Large intestine (tissue), 3 donors: ENCODE measurements at regions not wholly inside any gene's neighbourhood (a gene's known extent, or its start where the extent isn't known, plus 50 kb on each side); places are given as distances from the start of the nearest gene placed in this dataset.

ENCODE experiments used
- DNase-seq, 2 donors: peaks; one replicate each; pipeline versions ENCODE4 v3.0.0 to v3.0.0-alpha.2; 2013
- H3K27ac ChIP-seq: one replicate; pipeline ENCODE4 v1.5.1; 2013; ENCODE audit warnings: low read length
- H3K27me3 ChIP-seq: 2 replicates; pipeline ENCODE4 v1.6.1; 2013; ENCODE audit warnings: low read length; ENCODE audit not compliant: control insufficient read depth, insufficient read depth
- H3K36me3 ChIP-seq: 2 replicates; pipeline ENCODE4 v1.6.1; 2013; ENCODE audit warnings: low read length; ENCODE audit not compliant: control insufficient read depth, insufficient read depth
- H3K4me1 ChIP-seq: one replicate; pipeline ENCODE4 v1.6.1; 2013; ENCODE audit warnings: low read length; ENCODE audit not compliant: control insufficient read depth, insufficient read depth
- H3K4me3 ChIP-seq: one replicate; pipeline ENCODE4 v1.5.1; 2013; ENCODE audit warnings: low read length
- H3K9me3 ChIP-seq: one replicate; pipeline ENCODE4 v1.6.1; 2013; ENCODE audit warnings: mild to moderate bottlenecking, low read depth, low read length, moderate library complexity; ENCODE audit not compliant: control insufficient read depth
- WGBS: methylation state at CpG from one replicate; pipeline ENCODE4 v1.1.5; 2013; ENCODE audit warnings: low lambda C conversion rate; ENCODE audit not compliant: insufficient coverage; 5-methylcytosine and 5-hydroxymethylcytosine counted together

GRCh38 chrX:6701085-6701484 lies 166.2 kb upstream of the VCX3A start:
- Histone ChIP-seq H3K4me3 (no peak overlapping the region), H3K36me3 (no peaks in the 10 kb centered on the region), H3K9me3 (no peaks in the 10 kb centered on the region), H3K4me1 (no peaks in the 10 kb centered on the region), H3K27ac (no peak overlapping the region), H3K27me3 (no peaks in the 10 kb centered on the region)
- WGBS: no CpG with 5 or more reads among the region's 4 CpGs
- no peak for DNase-seq

DNA sequence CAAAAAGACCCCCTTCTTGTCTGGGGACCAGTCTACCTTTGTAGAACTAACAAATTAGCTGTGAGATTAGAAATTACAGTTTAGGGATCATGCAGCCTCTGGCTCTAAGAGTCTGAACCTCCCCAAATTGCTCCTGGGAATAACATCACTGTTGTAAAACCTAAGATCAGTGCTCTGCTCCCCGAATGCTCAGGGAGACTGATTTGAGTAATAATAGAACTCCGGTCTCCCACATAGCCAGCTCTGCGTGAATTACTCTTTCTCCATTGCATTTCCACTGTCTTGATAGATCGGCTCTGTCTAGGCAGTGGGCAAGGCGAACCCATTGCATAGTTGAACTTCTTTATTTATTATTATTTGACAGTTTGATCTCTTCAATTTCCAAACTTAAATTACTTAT lies 160.8 kb upstream of the VCX3A start:
- Histone ChIP-seq H3K27ac (no peak overlapping the region), H3K4me1 (no peaks in the 10 kb centered on the region), H3K4me3 (no peak overlapping the region), H3K27me3 (no peaks in the 10 kb centered on the region), H3K36me3 (no peaks in the 10 kb centered on the region), H3K9me3 (no peaks in the 10 kb centered on the region)
- no peak for DNase-seq
- 83% methylated on average over 1 of the region's 5 CpGs for WGBS

- WGBS: 60% methylated on average over 3 of the region's 4 CpGs
- no peaks in the 10 kb centered on the region for H3K9me3 ChIP-seq
- no peak overlapping the region for H3K4me3 ChIP-seq
- H3K4me1 ChIP-seq: no peaks in the 10 kb centered on the region
- H3K27ac ChIP-seq: no peak overlapping the region
- DNase-seq: no peak
- H3K27me3 ChIP-seq: no peaks in the 10 kb centered on the region
- H3K36me3 ChIP-seq: no peaks in the 10 kb centered on the region
These were observed 160.1 kb upstream of the VCX3A start for GRCh38 chrX:6694977-6695376.

DNA sequence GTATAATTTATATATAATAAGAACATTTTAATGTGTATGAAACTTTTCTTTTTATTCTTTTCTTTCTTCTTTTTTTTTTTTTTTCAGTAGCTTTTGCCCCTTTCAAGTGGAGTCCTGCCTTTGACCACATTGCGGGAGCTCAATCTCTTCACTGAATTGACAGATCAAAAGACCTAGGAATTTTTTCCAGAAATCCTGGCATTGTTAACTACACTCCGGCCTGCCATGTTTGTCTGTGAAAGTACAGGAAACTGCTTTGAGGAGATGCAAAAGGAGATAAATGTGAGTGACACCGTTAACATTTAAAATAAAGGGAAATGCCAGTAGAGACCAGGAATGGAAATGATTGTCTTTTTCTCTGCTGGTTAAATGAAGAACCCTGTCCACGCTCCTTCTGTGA lies 159.3 kb upstream of the VCX3A start:
- no peaks in the 10 kb centered on the region for H3K36me3 ChIP-seq
- no peak for DNase-seq
- no peak overlapping the region for H3K4me3 ChIP-seq
- WGBS: no CpG with 5 or more reads among the region's 4 CpGs
- no peak overlapping the region for H3K27ac ChIP-seq
- no peaks in the 10 kb centered on the region for H3K4me1 ChIP-seq
- no peaks in the 10 kb centered on the region for H3K9me3 ChIP-seq
- H3K27me3 ChIP-seq: no peaks in the 10 kb centered on the region

GRCh38 chrX:6693051-6693450 lies 158.1 kb upstream of the VCX3A start:
- no peaks in the 10 kb centered on the region for H3K36me3 ChIP-seq
- no peaks in the 10 kb centered on the region for H3K9me3 ChIP-seq
- no peaks in the 10 kb centered on the region for H3K27me3 ChIP-seq
- no CpG with 5 or more reads among the region's 6 CpGs for WGBS
- no peak overlapping the region for H3K27ac ChIP-seq
- no peak overlapping the region for H3K4me3 ChIP-seq
- H3K4me1 ChIP-seq: no peaks in the 10 kb centered on the region
- no peak for DNase-seq

- DNase-seq: peak; percentile 28 to 33
- 40% methylated on average over 1 of the region's 7 CpGs for WGBS
- Histone ChIP-seq H3K36me3 (no peaks in the 10 kb centered on the region), H3K27me3 (no peaks in the 10 kb centered on the region), H3K4me3 (no peak overlapping the region), H3K27ac (no peak overlapping the region), H3K4me1 (no peaks in the 10 kb centered on the region), H3K9me3 (no peaks in the 10 kb centered on the region)
These were observed 150.6 kb upstream of the VCX3A start for GRCh38 chrX:6685489-6685888.

- no peak for DNase-seq
- no CpG with 5 or more reads among the region's 7 CpGs for WGBS
- H3K9me3 ChIP-seq: no peaks in the 10 kb centered on the region
- H3K4me1 ChIP-seq: no peaks in the 10 kb centered on the region
- no peak overlapping the region for H3K27ac ChIP-seq
- H3K27me3 ChIP-seq: no peaks in the 10 kb centered on the region
- no peaks in the 10 kb centered on the region for H3K36me3 ChIP-seq
- H3K4me3 ChIP-seq: no peak overlapping the region
These were observed 148.4 kb upstream of the VCX3A start for GRCh38 chrX:6683353-6683752.

GRCh38 chrX:6681521-6682145 lies 146.7 kb upstream of the VCX3A start:
- 92% methylated on average over 2 of the region's 7 CpGs for WGBS
- Histone ChIP-seq H3K4me1 (peaks cover 4% of the 10 kb centered on the region), H3K27ac (no peak overlapping the region), H3K27me3 (no peaks in the 10 kb centered on the region), H3K9me3 (no peaks in the 10 kb centered on the region), H3K4me3 (no peak overlapping the region), H3K36me3 (no peaks in the 10 kb centered on the region)
- no peak for DNase-seq

- no peaks in the 10 kb centered on the region for H3K27me3 ChIP-seq
- no peak for DNase-seq
- no CpG with 5 or more reads among the region's 2 CpGs for WGBS
These were observed 145.1 kb upstream of the VCX3A start for GRCh38 chrX:6679988-6680387.

GRCh38 chrX:6679550-6679949 lies 144.6 kb upstream of the VCX3A start:
- Histone ChIP-seq H3K4me1 (peaks cover 4% of the 10 kb centered on the region), H3K36me3 (no peaks in the 10 kb centered on the region), H3K27me3 (no peaks in the 10 kb centered on the region), H3K9me3 (no peaks in the 10 kb centered on the region), H3K4me3 (no peak overlapping the region), H3K27ac (no peak overlapping the region)
- no CpG with 5 or more reads among the region's 5 CpGs for WGBS
- DNase-seq: no peak

More at GRCh38 chrX:6679988-6680387, 145.1 kb upstream of the VCX3A start:
- no peak overlapping the region for H3K4me3 ChIP-seq
- H3K9me3 ChIP-seq: no peaks in the 10 kb centered on the region
- H3K27ac ChIP-seq: no peak overlapping the region
- H3K4me1 ChIP-seq: peaks cover 4% of the 10 kb centered on the region
- H3K36me3 ChIP-seq: no peaks in the 10 kb centered on the region

DNA sequence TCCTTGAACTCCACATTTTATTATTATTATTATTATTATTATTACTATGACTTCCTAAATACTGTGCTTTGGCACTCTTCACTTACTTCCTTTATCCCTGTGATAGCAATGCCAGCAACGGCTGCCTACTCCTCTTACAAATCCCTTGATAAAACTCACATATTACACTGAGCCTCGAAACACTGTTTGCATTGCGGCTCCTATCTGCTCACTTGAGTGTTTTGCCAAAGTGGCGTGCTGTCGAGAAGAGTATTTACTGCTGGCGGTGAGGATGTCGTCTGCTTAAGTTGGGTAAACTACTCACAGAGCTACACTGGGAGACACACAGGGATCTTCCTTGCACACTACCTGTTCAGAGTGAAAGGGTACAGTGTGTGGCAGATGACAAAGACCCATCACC lies 143.4 kb upstream of the VCX3A start:
- no CpG with 5 or more reads among the region's 7 CpGs for WGBS
- H3K4me1 ChIP-seq: peaks cover 4% of the 10 kb centered on the region
- no peak overlapping the region for H3K4me3 ChIP-seq
- no peaks in the 10 kb centered on the region for H3K27me3 ChIP-seq
- no peaks in the 10 kb centered on the region for H3K36me3 ChIP-seq
- no peak for DNase-seq
- H3K9me3 ChIP-seq: no peaks in the 10 kb centered on the region
- no peak overlapping the region for H3K27ac ChIP-seq
